ENCODE measurements at regions not wholly inside any gene's neighbourhood (a gene's known extent, or its start where the extent isn't known, plus 50 kb on each side); places are given as distances from the start of the nearest gene placed in this dataset.

- no peak overlapping the region for H3K27ac ChIP-seq
- peaks cover 0 to 6% (median 0%) of the 10 kb centered on the region in 4 donors for H3K9me3 ChIP-seq
- no peak for TF ChIP-seq EP300 (IDR thresholded peaks at IDR 0.05)
- TF ChIP-seq, protein P1, sequence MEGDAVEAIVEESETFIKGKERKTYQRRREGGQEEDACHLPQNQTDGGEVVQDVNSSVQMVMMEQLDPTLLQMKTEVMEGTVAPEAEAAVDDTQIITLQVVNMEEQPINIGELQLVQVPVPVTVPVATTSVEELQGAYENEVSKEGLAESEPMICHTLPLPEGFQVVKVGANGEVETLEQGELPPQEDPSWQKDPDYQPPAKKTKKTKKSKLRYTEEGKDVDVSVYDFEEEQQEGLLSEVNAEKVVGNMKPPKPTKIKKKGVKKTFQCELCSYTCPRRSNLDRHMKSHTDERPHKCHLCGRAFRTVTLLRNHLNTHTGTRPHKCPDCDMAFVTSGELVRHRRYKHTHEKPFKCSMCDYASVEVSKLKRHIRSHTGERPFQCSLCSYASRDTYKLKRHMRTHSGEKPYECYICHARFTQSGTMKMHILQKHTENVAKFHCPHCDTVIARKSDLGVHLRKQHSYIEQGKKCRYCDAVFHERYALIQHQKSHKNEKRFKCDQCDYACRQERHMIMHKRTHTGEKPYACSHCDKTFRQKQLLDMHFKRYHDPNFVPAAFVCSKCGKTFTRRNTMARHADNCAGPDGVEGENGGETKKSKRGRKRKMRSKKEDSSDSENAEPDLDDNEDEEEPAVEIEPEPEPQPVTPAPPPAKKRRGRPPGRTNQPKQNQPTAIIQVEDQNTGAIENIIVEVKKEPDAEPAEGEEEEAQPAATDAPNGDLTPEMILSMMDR (IDR thresholded peaks at IDR 0.05) = no peak
- no peak for TF ChIP-seq POLR2AphosphoS5 (IDR thresholded peaks at IDR 0.05)
- TF ChIP-seq POLR2A (IDR thresholded peaks at IDR 0.05) = no peak
- H3K4me1 ChIP-seq = no peaks in the 10 kb centered on the region
- no peak overlapping the region for H3K4me3 ChIP-seq
- ATAC-seq (ENCODE audit: low FRiP score in 2 of 2) (no peak), DNase-seq (no peak)
- H3K36me3 ChIP-seq = no peaks in the 10 kb centered on the region
- H3K27me3 ChIP-seq = no peaks in the 10 kb centered on the region
Observed at GRCh38 chr1:96346719-96347118, 374.9 kb upstream of the PTBP2 start.

GRCh38 chr1:96349896-96350295 is 371.7 kb upstream of the PTBP2 start:
- WGBS, 2 donors = 75 to 79% methylated on average over 4 of the region's 4 CpGs
- TF ChIP-seq, protein P1 (IDR thresholded peaks at IDR 0.05) = no peak
- TF ChIP-seq POLR2A (IDR thresholded peaks at IDR 0.05) (no peak), EP300 (IDR thresholded peaks at IDR 0.05) (no peak), POLR2AphosphoS5 (IDR thresholded peaks at IDR 0.05) (no peak)
- H3K4me3 ChIP-seq = no peak overlapping the region
- H3K36me3 ChIP-seq = no peaks in the 10 kb centered on the region
- H3K9me3 ChIP-seq = peaks cover 0 to under 1% (median 0%) of the 10 kb centered on the region in 4 donors
- DNase-seq (no peak), ATAC-seq (ENCODE audit: low FRiP score in 2 of 2) (no peak)
- no peaks in the 10 kb centered on the region for H3K27me3 ChIP-seq
- no peak overlapping the region for H3K27ac ChIP-seq
- H3K4me1 ChIP-seq = no peaks in the 10 kb centered on the region

DNA sequence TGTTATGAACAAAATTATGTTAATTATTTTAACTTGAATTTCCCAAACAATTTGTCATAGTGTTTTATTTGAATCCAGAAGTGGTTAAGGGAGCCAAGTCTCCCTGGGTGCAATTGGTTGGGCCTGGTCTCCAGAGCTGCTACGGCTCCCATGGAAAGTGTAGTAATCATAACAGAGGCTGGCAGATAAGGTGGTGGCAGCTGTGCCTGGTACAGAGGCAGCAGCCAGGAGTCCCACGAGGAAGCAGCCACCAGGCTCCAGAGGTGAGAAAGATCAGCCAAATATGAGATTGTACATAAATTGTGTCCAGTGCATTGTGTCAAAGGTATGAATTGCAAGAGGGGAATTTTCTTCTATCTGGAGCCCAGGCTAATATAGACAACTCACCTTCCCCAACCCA is 368.9 kb upstream of the PTBP2 start:
- Histone ChIP-seq H3K36me3 (no peaks in the 10 kb centered on the region), H3K4me3 (no peak overlapping the region), H3K4me1 (no peaks in the 10 kb centered on the region), H3K9me3 (no peaks in the 10 kb centered on the region), H3K27me3 (no peaks in the 10 kb centered on the region), H3K27ac (no peak overlapping the region)
- no peak for DNase-seq
- TF ChIP-seq POLR2A (IDR thresholded peaks at IDR 0.05) (no peak), EP300 (IDR thresholded peaks at IDR 0.05) (no peak), POLR2AphosphoS5 (IDR thresholded peaks at IDR 0.05) (no peak)
- TF ChIP-seq, protein P1 (IDR thresholded peaks at IDR 0.05) = no peak
- ATAC-seq (ENCODE audit: low FRiP score in 2 of 2) = no peak
- WGBS, 2 donors = 74 to 85% methylated on average over 2 of the region's 2 CpGs

DNA sequence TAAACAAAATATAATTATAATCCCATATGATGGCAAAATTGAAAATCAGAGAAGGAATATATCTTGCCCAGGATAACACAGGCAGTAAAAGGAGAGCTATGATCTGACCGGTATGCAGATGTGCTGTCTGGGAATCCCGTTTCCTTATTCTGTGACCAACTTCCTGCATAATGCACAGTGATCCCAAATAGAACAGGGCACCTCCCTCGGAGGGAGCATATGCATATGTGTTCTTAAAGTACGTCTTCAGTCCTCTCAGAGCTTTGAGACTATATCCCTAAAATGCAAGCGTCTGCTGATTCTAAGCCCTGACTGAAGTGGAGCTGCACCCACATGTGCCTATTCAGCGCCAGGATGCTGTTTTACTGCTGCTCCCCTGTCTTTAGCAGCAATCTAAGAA is 366.1 kb upstream of the PTBP2 start:
- Histone ChIP-seq H3K27me3 (no peaks in the 10 kb centered on the region), H3K4me1 (no peaks in the 10 kb centered on the region), H3K36me3 (no peaks in the 10 kb centered on the region), H3K27ac (no peak overlapping the region), H3K9me3 (no peaks in the 10 kb centered on the region), H3K4me3 (no peak overlapping the region)
- DNase-seq (no peak), ATAC-seq (ENCODE audit: low FRiP score in 2 of 2) (no peak)
- no peak for TF ChIP-seq EP300 (IDR thresholded peaks at IDR 0.05)
- no peak for TF ChIP-seq POLR2A (IDR thresholded peaks at IDR 0.05)
- TF ChIP-seq, protein P1 (IDR thresholded peaks at IDR 0.05) = no peak
- TF ChIP-seq POLR2AphosphoS5 (IDR thresholded peaks at IDR 0.05) = no peak
- WGBS, 2 donors = 69 to 74% methylated on average over 6 of the region's 6 CpGs

GRCh38 chr1:96355961-96356360 is 365.6 kb upstream of the PTBP2 start:
- no peaks in the 10 kb centered on the region for H3K27me3 ChIP-seq
- 89% methylated on average over 2 of the region's 2 CpGs for WGBS, 2 donors
- no peaks in the 10 kb centered on the region for H3K4me1 ChIP-seq
- no peak for DNase-seq
- no peak for ATAC-seq (ENCODE audit: low FRiP score in 2 of 2)
- TF ChIP-seq, protein P1 (IDR thresholded peaks at IDR 0.05) = no peak
- TF ChIP-seq POLR2A (IDR thresholded peaks at IDR 0.05) = no peak
- TF ChIP-seq EP300 (IDR thresholded peaks at IDR 0.05) = no peak
- no peak for TF ChIP-seq POLR2AphosphoS5 (IDR thresholded peaks at IDR 0.05)
- H3K9me3 ChIP-seq = no peaks in the 10 kb centered on the region
- H3K27ac ChIP-seq = no peak overlapping the region
- H3K4me3 ChIP-seq = no peak overlapping the region
- no peaks in the 10 kb centered on the region for H3K36me3 ChIP-seq

All from upper lobe of left lung (tissue), 6 donors.